NCI-H1436 (cell line): ENCODE measurements at regions not wholly inside any gene's neighbourhood (a gene's known extent, or its start where the extent isn't known, plus 50 kb on each side); places are given as distances from the start of the nearest gene placed in this dataset.
"Not testable (repeated sequence)": the region's sequence is repeated elsewhere in the genome, so short reads cannot be mapped to it uniquely, and the experiment has no call there.

Experiments used
- DNase-seq: peaks from one replicate; lab custom pipeline; 2025; lab: John Stamatoyannopoulos, UW

- not testable (repeated sequence) for DNase-seq
Measured at GRCh38 chr11:135011313-135011712, 599.3 kb upstream of the B3GAT1 start.

- no peak for DNase-seq
Measured at GRCh38 chr11:135009125-135009524, 597.1 kb upstream of the B3GAT1 start.

- DNase-seq: no peak
Measured at GRCh38 chr11:135008412-135008811, 596.4 kb upstream of the B3GAT1 start.

- no peak for DNase-seq
Measured at GRCh38 chr11:135008001-135008405, 596.0 kb upstream of the B3GAT1 start.

GRCh38 chr11:135006800-135007199, 594.8 kb upstream of the B3GAT1 start:
- no peak for DNase-seq

GRCh38 chr11:135004495-135004894, 592.5 kb upstream of the B3GAT1 start:
- DNase-seq: no peak

GRCh38 chr11:135002236-135002635, 590.2 kb upstream of the B3GAT1 start:
- no peak for DNase-seq

- DNase-seq: no peak
Measured at GRCh38 chr11:135001581-135001980, 589.5 kb upstream of the B3GAT1 start.

- not testable (repeated sequence) for DNase-seq
Measured at GRCh38 chr11:135001065-135001464, 589.0 kb upstream of the B3GAT1 start.

- no peak for DNase-seq
Measured at GRCh38 chr11:134999590-134999989, 587.5 kb upstream of the B3GAT1 start.

GRCh38 chr11:134997652-134998320, 585.7 kb upstream of the B3GAT1 start:
- no peak for DNase-seq

- no peak for DNase-seq
Measured at GRCh38 chr11:134995741-134996140, 583.7 kb upstream of the B3GAT1 start.

- DNase-seq: no peak
Measured at GRCh38 chr11:134994431-134994830, 582.4 kb upstream of the B3GAT1 start.

GRCh38 chr11:134993691-134994243, 581.7 kb upstream of the B3GAT1 start:
- DNase-seq: no peak

- DNase-seq: no peak
Measured at GRCh38 chr11:134992981-134993380, 580.9 kb upstream of the B3GAT1 start.

GRCh38 chr11:134988495-134988894, 576.5 kb upstream of the B3GAT1 start:
- DNase-seq: no peak

GRCh38 chr11:134987822-134988221, 575.8 kb upstream of the B3GAT1 start:
- no peak for DNase-seq

- no peak for DNase-seq
Measured at GRCh38 chr11:134987223-134987768, 575.3 kb upstream of the B3GAT1 start.

GRCh38 chr11:134984421-134984820, 572.4 kb upstream of the B3GAT1 start:
- no peak for DNase-seq

GRCh38 chr11:134982432-134982831, 570.4 kb upstream of the B3GAT1 start:
- not testable (repeated sequence) for DNase-seq

GRCh38 chr11:134981835-134982234, 569.8 kb upstream of the B3GAT1 start:
- DNase-seq: no peak

- DNase-seq: no peak
Measured at GRCh38 chr11:134980819-134981710, 569.0 kb upstream of the B3GAT1 start.

- DNase-seq: not testable (repeated sequence)
Measured at GRCh38 chr11:134979089-134979457, 567.0 kb upstream of the B3GAT1 start.
